HEK293 (cell line): ENCODE measurements at regions not wholly inside any gene's neighbourhood (a gene's known extent, or its start where the extent isn't known, plus 50 kb on each side); places are given as distances from the start of the nearest gene placed in this dataset.

ENCODE experiments used
- CTCF ChIA-PET: fragments of 350-600 bp; formaldehyde crosslinking; extraction: SDS; loops from one replicate; lab custom pipeline; 2021; ENCODE audit warnings: antibody characterized with exemption; lab: Yijun Ruan, JAX
- POLR2A ChIA-PET: fragments of 300-600 bp; formaldehyde crosslinking; extraction: SDS; loops from one replicate; lab custom pipeline; 2020; ENCODE audit warnings: antibody characterized with exemption, inconsistent platforms; lab: Yijun Ruan, JAX
- H3K27ac ChIP-seq: fragments of 200-500 bp; sonication (Bioruptor generic); 2 replicates; pipeline ENCODE4 v1.5.1; 2014; ENCODE audit warnings: low read depth, low read length, control low read depth, inconsistent platforms; ENCODE audit errors: extremely low read depth
- H3K36me3 ChIP-seq, 2 experiments: fragments of 200-500 bp in 1 of 2; sonication (Bioruptor generic) in 1 of 2; 1 replicate in 1 of 2; 2 replicates in 1 of 2; pipeline ENCODE4 v1.5.1; 2014 to 2017; ENCODE audit warnings: inconsistent platforms in 2 of 2, low read length in 2 of 2; ENCODE audit not compliant: control insufficient read depth in 2 of 2, insufficient read depth in 1 of 2
- H3K4me1 ChIP-seq: fragments of 200-500 bp; sonication (Bioruptor generic); 2 replicates; pipeline ENCODE4 v1.5.1; 2014; ENCODE audit warnings: mild to moderate bottlenecking, low read length, inconsistent platforms; ENCODE audit not compliant: control insufficient read depth, insufficient read depth
- H3K4me3 ChIP-seq: 2 replicates; pipeline ENCODE4 v1.5.1; 2011; ENCODE audit warnings: low read depth, mild to moderate bottlenecking, control low read depth, low read length, moderate library complexity
- H3K9me3 ChIP-seq: fragments of 200-500 bp; sonication (Bioruptor generic); 2 replicates; pipeline ENCODE4 v1.5.1; 2014; ENCODE audit warnings: low read depth, low read length, inconsistent platforms; ENCODE audit not compliant: control insufficient read depth, insufficient read depth
- BCL11A ChIP-seq: fragments of 450-650 bp; formaldehyde crosslinking; IDR thresholded peaks from 2 replicates; pipeline ENCODE4 v1.5.1; 2016; ENCODE audit warnings: low read depth, missing biosample characterization, missing genetic modification characterization
- IKZF3 ChIP-seq: fragments of 450-650 bp; IDR thresholded peaks from 2 replicates; pipeline ENCODE4 v1.5.0; 2018; ENCODE audit warnings: missing biosample characterization, mild to moderate bottlenecking, missing genetic modification characterization, moderate library complexity
- RBAK ChIP-seq: fragments of 450-650 bp; formaldehyde crosslinking; IDR thresholded peaks from 2 replicates; pipeline ENCODE4 v1.5.1; 2016; ENCODE audit warnings: missing biosample characterization, missing genetic modification characterization
- SP2 ChIP-seq: fragments of 450-650 bp; formaldehyde crosslinking; IDR thresholded peaks from 2 replicates; pipeline ENCODE4 v1.5.1; 2016; ENCODE audit warnings: missing biosample characterization, missing genetic modification characterization
- ZBTB20 ChIP-seq: fragments of 450-650 bp; formaldehyde crosslinking; IDR thresholded peaks from 2 replicates; pipeline ENCODE4 v1.5.1; 2016; ENCODE audit warnings: missing biosample characterization, missing genetic modification characterization
- ZFHX2 ChIP-seq: fragments of 450-650 bp; formaldehyde crosslinking; conservative IDR thresholded peaks from 2 replicates; pipeline ENCODE4 v1.5.1; 2016; ENCODE audit warnings: missing biosample characterization, missing genetic modification characterization
- ZFP37 ChIP-seq: fragments of 450-650 bp; formaldehyde crosslinking; IDR thresholded peaks from 2 replicates; pipeline ENCODE4 v1.5.1; 2016; ENCODE audit warnings: missing biosample characterization, missing genetic modification characterization
- ZNF10 ChIP-seq: fragments of 450-650 bp; formaldehyde crosslinking; IDR thresholded peaks from 2 replicates; pipeline ENCODE4 v1.5.1; 2017; ENCODE audit warnings: missing biosample characterization, missing genetic modification characterization
- ZNF214 ChIP-seq: fragments of 450-650 bp; formaldehyde crosslinking; IDR thresholded peaks from 2 replicates; pipeline ENCODE4 v1.5.1; 2017; ENCODE audit warnings: missing biosample characterization, mild to moderate bottlenecking, missing genetic modification characterization, borderline replicate concordance
- ZNF248 ChIP-seq: fragments of 450-650 bp; formaldehyde crosslinking; IDR thresholded peaks from 2 replicates; pipeline ENCODE4 v1.5.1; 2017; ENCODE audit warnings: missing biosample characterization, missing genetic modification characterization
- ZNF266 ChIP-seq: fragments of 450-650 bp; formaldehyde crosslinking; IDR thresholded peaks from 2 replicates; pipeline ENCODE4 v1.5.1; 2016; ENCODE audit warnings: missing biosample characterization, missing genetic modification characterization, low read depth
- ZNF391 ChIP-seq: fragments of 450-650 bp; formaldehyde crosslinking; IDR thresholded peaks from 2 replicates; pipeline ENCODE4 v1.5.1; 2016; ENCODE audit warnings: low read depth, missing biosample characterization, missing genetic modification characterization, borderline replicate concordance
- ZNF48 ChIP-seq: fragments of 450-650 bp; formaldehyde crosslinking; IDR thresholded peaks from 2 replicates; pipeline ENCODE4 v1.5.1; 2016; ENCODE audit warnings: missing biosample characterization, missing genetic modification characterization
- ZNF629 ChIP-seq: fragments of 450-650 bp; formaldehyde crosslinking; IDR thresholded peaks from 2 replicates; pipeline ENCODE4 v1.5.1; 2017; ENCODE audit warnings: missing biosample characterization, missing genetic modification characterization
- ZNF785 ChIP-seq: fragments of 450-650 bp; formaldehyde crosslinking; IDR thresholded peaks from 2 replicates; pipeline ENCODE4 v1.5.1; 2016; ENCODE audit warnings: missing biosample characterization, missing genetic modification characterization
- TF ChIP-seq, protein P1 (sequence below): fragments of 450-650 bp; formaldehyde crosslinking; IDR thresholded peaks from 2 replicates; pipeline ENCODE4 v1.5.1; 2016; ENCODE audit warnings: missing biosample characterization, missing genetic modification characterization, borderline replicate concordance
- TF ChIP-seq, protein P2 (sequence below): fragments of 450-650 bp; formaldehyde crosslinking; IDR thresholded peaks from 2 replicates; pipeline ENCODE4 v1.5.1; 2016; ENCODE audit warnings: missing biosample characterization, missing genetic modification characterization
- TF ChIP-seq, protein P3 (sequence below): fragments of 450-650 bp; formaldehyde crosslinking; IDR thresholded peaks from 2 replicates; pipeline ENCODE4 v1.5.1; 2016; ENCODE audit warnings: missing biosample characterization, missing genetic modification characterization
- TF ChIP-seq, protein P4 (sequence below): fragments of 450-650 bp; formaldehyde crosslinking; IDR thresholded peaks from 2 replicates; pipeline ENCODE4 v1.5.1; 2016; ENCODE audit warnings: missing biosample characterization, missing genetic modification characterization, low read depth

DNA sequence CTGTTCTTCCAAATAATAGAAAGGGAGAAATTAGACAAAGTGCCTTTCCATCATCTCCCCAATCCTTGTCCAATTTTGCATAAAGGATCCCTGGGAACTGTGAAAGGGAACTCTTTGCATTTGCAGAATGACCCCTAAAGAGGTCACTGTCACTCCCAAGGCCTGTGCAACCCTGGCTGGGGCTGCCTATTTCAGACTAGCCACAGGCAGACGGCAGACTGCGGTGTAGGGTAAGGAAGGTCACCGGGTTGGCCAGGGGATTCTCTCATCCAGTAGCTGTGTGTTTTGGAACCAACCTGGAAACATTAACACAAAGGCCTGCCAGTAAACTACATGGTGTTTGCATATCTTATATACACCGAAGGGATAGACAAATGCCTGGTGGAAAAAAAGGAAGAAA is 818.7 kb downstream of the BCL11A start:
- Histone ChIP-seq H3K9me3 (no peaks in the 10 kb centered on the region), H3K27ac (no peak overlapping the region), H3K36me3 (no peaks in the 10 kb centered on the region), H3K4me1 (no peaks in the 10 kb centered on the region), H3K4me3 (no peak overlapping the region)
- ChIA-PET CTCF (interaction anchor here (0.7 kb wide), 1 partner anchor 296 kb away, joined by 3 read pairs; no protein-coding TSS in a partner anchor), POLR2A (no interaction called here)
- TF ChIP-seq RBAK (tag by site-specific recombination) (no peak), ZFP37 (tag by site-specific recombination) (no peak), ZBTB20 (tag by site-specific recombination) (no peak), SP2 (tag by site-specific recombination) (no peak), ZNF48 (tag by site-specific recombination) (no peak), IKZF3 (tag by site-specific recombination) (no peak), ZNF785 (tag by site-specific recombination) (no peak), ZNF10 (tag by site-specific recombination) (no peak), ZFHX2 (tag by site-specific recombination) (no peak), BCL11A (tag by site-specific recombination) (no peak), ZNF214 (tag by site-specific recombination) (no peak), ZNF629 (tag by site-specific recombination) (no peak), ZNF266 (tag by site-specific recombination) (no peak), ZNF248 (no peak), ZNF391 (tag by site-specific recombination) (no peak)
- TF ChIP-seq, protein P1, sequence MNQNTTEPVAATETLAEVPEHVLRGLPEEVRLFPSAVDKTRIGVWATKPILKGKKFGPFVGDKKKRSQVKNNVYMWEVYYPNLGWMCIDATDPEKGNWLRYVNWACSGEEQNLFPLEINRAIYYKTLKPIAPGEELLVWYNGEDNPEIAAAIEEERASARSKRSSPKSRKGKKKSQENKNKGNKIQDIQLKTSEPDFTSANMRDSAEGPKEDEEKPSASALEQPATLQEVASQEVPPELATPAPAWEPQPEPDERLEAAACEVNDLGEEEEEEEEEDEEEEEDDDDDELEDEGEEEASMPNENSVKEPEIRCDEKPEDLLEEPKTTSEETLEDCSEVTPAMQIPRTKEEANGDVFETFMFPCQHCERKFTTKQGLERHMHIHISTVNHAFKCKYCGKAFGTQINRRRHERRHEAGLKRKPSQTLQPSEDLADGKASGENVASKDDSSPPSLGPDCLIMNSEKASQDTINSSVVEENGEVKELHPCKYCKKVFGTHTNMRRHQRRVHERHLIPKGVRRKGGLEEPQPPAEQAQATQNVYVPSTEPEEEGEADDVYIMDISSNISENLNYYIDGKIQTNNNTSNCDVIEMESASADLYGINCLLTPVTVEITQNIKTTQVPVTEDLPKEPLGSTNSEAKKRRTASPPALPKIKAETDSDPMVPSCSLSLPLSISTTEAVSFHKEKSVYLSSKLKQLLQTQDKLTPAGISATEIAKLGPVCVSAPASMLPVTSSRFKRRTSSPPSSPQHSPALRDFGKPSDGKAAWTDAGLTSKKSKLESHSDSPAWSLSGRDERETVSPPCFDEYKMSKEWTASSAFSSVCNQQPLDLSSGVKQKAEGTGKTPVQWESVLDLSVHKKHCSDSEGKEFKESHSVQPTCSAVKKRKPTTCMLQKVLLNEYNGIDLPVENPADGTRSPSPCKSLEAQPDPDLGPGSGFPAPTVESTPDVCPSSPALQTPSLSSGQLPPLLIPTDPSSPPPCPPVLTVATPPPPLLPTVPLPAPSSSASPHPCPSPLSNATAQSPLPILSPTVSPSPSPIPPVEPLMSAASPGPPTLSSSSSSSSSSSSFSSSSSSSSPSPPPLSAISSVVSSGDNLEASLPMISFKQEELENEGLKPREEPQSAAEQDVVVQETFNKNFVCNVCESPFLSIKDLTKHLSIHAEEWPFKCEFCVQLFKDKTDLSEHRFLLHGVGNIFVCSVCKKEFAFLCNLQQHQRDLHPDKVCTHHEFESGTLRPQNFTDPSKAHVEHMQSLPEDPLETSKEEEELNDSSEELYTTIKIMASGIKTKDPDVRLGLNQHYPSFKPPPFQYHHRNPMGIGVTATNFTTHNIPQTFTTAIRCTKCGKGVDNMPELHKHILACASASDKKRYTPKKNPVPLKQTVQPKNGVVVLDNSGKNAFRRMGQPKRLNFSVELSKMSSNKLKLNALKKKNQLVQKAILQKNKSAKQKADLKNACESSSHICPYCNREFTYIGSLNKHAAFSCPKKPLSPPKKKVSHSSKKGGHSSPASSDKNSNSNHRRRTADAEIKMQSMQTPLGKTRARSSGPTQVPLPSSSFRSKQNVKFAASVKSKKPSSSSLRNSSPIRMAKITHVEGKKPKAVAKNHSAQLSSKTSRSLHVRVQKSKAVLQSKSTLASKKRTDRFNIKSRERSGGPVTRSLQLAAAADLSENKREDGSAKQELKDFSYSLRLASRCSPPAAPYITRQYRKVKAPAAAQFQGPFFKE (tag by site-specific recombination): no peak
- TF ChIP-seq, protein P2, sequence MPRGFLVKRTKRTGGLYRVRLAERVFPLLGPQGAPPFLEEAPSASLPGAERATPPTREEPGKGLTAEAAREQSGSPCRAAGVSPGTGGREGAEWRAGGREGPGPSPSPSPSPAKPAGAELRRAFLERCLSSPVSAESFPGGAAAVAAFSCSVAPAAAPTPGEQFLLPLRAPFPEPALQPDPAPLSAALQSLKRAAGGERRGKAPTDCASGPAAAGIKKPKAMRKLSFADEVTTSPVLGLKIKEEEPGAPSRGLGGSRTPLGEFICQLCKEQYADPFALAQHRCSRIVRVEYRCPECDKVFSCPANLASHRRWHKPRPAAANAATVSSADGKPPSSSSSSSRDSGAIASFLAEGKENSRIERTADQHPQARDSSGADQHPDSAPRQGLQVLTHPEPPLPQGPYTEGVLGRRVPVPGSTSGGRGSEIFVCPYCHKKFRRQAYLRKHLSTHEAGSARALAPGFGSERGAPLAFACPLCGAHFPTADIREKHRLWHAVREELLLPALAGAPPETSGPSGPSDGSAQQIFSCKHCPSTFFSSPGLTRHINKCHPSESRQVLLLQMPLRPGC (tag by site-specific recombination): no peak
- TF ChIP-seq, protein P3, sequence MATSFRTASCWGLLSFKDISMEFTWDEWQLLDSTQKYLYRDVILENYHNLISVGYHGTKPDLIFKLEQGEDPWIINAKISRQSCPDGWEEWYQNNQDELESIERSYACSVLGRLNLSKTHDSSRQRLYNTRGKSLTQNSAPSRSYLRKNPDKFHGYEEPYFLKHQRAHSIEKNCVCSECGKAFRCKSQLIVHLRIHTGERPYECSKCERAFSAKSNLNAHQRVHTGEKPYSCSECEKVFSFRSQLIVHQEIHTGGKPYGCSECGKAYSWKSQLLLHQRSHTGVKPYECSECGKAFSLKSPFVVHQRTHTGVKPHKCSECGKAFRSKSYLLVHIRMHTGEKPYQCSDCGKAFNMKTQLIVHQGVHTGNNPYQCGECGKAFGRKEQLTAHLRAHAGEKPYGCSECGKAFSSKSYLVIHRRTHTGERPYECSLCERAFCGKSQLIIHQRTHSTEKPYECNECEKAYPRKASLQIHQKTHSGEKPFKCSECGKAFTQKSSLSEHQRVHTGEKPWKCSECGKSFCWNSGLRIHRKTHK (tag by site-specific recombination): no peak
- TF ChIP-seq, protein P4, sequence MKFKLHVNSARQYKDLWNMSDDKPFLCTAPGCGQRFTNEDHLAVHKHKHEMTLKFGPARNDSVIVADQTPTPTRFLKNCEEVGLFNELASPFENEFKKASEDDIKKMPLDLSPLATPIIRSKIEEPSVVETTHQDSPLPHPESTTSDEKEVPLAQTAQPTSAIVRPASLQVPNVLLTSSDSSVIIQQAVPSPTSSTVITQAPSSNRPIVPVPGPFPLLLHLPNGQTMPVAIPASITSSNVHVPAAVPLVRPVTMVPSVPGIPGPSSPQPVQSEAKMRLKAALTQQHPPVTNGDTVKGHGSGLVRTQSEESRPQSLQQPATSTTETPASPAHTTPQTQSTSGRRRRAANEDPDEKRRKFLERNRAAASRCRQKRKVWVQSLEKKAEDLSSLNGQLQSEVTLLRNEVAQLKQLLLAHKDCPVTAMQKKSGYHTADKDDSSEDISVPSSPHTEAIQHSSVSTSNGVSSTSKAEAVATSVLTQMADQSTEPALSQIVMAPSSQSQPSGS (tag by site-specific recombination): no peak
